Progenitor cell of endocrine pancreas (in vitro differentiated cells): ENCODE measurements at regions not wholly inside any gene's neighbourhood (a gene's known extent, or its start where the extent isn't known, plus 50 kb on each side); places are given as distances from the start of the nearest gene placed in this dataset.

Experiments used
- DNase-seq: peaks from one replicate; pipeline ENCODE4 v3.0.0; 2021; ENCODE audit warnings: low spot score; ENCODE audit not compliant: unreplicated experiment
- H3K27ac Mint-ChIP-seq: 2 replicates; pipeline ENCODE4 v1.8.0; 2021; ENCODE audit warnings: mild to moderate bottlenecking, moderate library complexity, mixed read lengths
- H3K27me3 Mint-ChIP-seq: 2 replicates; pipeline ENCODE4 v1.8.0; 2021; ENCODE audit warnings: mixed read lengths
- H3K36me3 Mint-ChIP-seq: 2 replicates; pipeline ENCODE4 v1.8.0; 2022; ENCODE audit warnings: mixed read lengths; ENCODE audit not compliant: insufficient read depth
- H3K4me1 Mint-ChIP-seq: 2 replicates; pipeline ENCODE4 v1.8.0; 2021; ENCODE audit warnings: low read depth, mixed read lengths
- H3K4me3 Mint-ChIP-seq: 2 replicates; pipeline ENCODE4 v1.8.0; 2021; ENCODE audit warnings: low read depth, mild to moderate bottlenecking, moderate library complexity, mixed read lengths
- H3K9me3 Mint-ChIP-seq: 2 replicates; pipeline ENCODE4 v1.8.0; 2021; ENCODE audit warnings: low read depth, mixed read lengths
- CTCF ChIP-seq: fragments of 200-600 bp; sonication (generic); IDR thresholded peaks from one replicate; pipeline ENCODE4 v1.5.0; 2021; ENCODE audit warnings: antibody characterized with exemption, mild to moderate bottlenecking; ENCODE audit not compliant: unreplicated experiment

- no peaks in the 10 kb centered on the region for H3K27me3 Mint-ChIP-seq
- no peak overlapping the region for H3K4me3 Mint-ChIP-seq
- H3K9me3 Mint-ChIP-seq, result no peaks in the 10 kb centered on the region
- TF ChIP-seq CTCF, result no peak
- no peak for DNase-seq
- H3K4me1 Mint-ChIP-seq, result no peaks in the 10 kb centered on the region
- H3K36me3 Mint-ChIP-seq, result no peaks in the 10 kb centered on the region
- H3K27ac Mint-ChIP-seq, result no peak overlapping the region
These were observed 2071.2 kb upstream of the CDH6 start for GRCh38 chr5:29122306-29122705.

- no peak overlapping the region for H3K27ac Mint-ChIP-seq
- H3K27me3 Mint-ChIP-seq, result no peaks in the 10 kb centered on the region
- H3K36me3 Mint-ChIP-seq, result peaks cover 1% of the 10 kb centered on the region
- no peak overlapping the region for H3K4me3 Mint-ChIP-seq
- H3K4me1 Mint-ChIP-seq, result no peaks in the 10 kb centered on the region
- no peak for DNase-seq
- peaks cover 9% of the 10 kb centered on the region for H3K9me3 Mint-ChIP-seq
- no peak for TF ChIP-seq CTCF
These were observed 2076.0 kb upstream of the CDH9 start for GRCh38 chr5:29114331-29114768.

DNA sequence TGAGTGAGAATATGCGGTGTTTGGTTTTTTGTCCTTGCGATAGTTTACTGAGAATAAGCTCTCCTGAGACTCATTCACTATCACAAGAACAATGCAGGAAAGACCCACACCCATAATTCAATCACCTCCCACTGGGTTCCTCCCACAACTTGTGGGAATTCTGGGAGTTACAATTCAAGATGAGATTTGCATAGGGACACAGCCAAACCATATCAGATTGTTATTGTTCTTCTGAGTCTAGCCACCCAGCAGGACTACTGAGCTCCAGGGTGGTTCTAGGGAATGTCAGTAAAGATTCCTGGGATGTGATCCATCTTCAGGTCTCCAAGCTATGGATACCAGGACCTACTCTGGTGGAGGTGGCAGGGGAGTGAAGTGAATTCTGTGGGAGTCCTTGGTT lies 2075.1 kb upstream of the CDH9 start:
- no peaks in the 10 kb centered on the region for H3K4me1 Mint-ChIP-seq
- no peak for DNase-seq
- H3K27me3 Mint-ChIP-seq, result no peaks in the 10 kb centered on the region
- TF ChIP-seq CTCF, result no peak
- H3K4me3 Mint-ChIP-seq, result no peak overlapping the region
- peaks cover 1% of the 10 kb centered on the region for H3K36me3 Mint-ChIP-seq
- peaks cover 16% of the 10 kb centered on the region for H3K9me3 Mint-ChIP-seq
- H3K27ac Mint-ChIP-seq, result no peak overlapping the region

GRCh38 chr5:29099585-29099984 lies 2061.2 kb upstream of the CDH9 start:
- Mint-ChIP-seq H3K27me3 (no peaks in the 10 kb centered on the region), H3K4me3 (no peak overlapping the region), H3K9me3 (no peaks in the 10 kb centered on the region), H3K4me1 (no peaks in the 10 kb centered on the region), H3K36me3 (no peaks in the 10 kb centered on the region), H3K27ac (no peak overlapping the region)
- no peak for TF ChIP-seq CTCF
- no peak for DNase-seq

DNA sequence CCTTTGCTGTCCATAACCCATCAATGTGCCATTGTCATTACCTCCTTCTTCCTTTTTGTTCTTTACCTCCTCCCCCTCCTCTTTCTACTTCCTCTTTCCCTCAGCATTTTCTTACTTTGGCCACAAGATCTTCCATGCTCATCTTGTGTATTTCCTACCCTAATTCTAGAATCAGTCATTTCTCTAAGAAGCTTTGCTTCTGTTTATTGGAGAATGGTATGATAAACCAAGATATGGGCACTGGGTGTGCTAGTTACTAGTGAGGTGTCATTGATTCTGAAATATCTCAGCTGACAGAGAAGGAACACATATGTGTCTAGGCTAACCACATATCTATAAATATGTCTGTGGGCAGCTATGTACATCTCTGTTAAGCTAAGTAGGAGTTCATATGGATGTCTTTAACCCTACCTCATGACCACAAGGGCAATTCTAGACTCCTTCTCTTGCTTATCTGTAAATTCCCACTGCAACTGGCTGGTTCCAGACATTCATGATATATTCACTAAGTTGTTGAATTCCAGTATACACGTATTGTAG lies 2051.3 kb upstream of the CDH9 start:
- Mint-ChIP-seq H3K4me3 (no peak overlapping the region), H3K36me3 (no peaks in the 10 kb centered on the region), H3K4me1 (no peaks in the 10 kb centered on the region), H3K27ac (no peak overlapping the region), H3K9me3 (peaks cover 4% of the 10 kb centered on the region), H3K27me3 (no peaks in the 10 kb centered on the region)
- no peak for TF ChIP-seq CTCF
- DNase-seq, result no peak
